Panc1 (cell line): ENCODE measurements at regions not wholly inside any gene's neighbourhood (a gene's known extent, or its start where the extent isn't known, plus 50 kb on each side); places are given as distances from the start of the nearest gene placed in this dataset.

Experiments
- ATAC-seq: fragments of 200-7000 bp; cut with Tn5 transposase; 2 replicates; pipeline ENCODE4 v1.9.1; 2020; ENCODE audit warnings: mild to moderate bottlenecking, moderate library complexity
- BruUV-seq: library from RNA; stranded (reverse); fragments of 400-500 nt; replicated peaks from 2 replicates; lab custom pipeline; 2021; lab: Mats Ljungman, UMichigan
- CTCF ChIA-PET: fragments of 300-600 bp; sonication (Branson Sonifier 250); formaldehyde crosslinking; loops from one replicate; lab custom pipeline; 2022; ENCODE audit warnings: antibody characterized with exemption; lab: Charles Lee
- POLR2A ChIA-PET: fragments of 300-600 bp; sonication (Branson Sonifier 250); formaldehyde crosslinking; loops from one replicate; lab custom pipeline; 2022; ENCODE audit warnings: antibody characterized with exemption; lab: Charles Lee
- DNase-seq: peaks from one replicate; pipeline ENCODE4 v3.0.0-alpha.2; 2010; ENCODE audit warnings: low read depth, low spot score
- H3K27ac ChIP-seq: 2 replicates; pipeline ENCODE4 v1.5.1; 2011; ENCODE audit warnings: mild to moderate bottlenecking, low read length, inconsistent platforms
- H3K27me3 ChIP-seq: fragments of 200-500 bp; sonication (Bioruptor generic); 2 replicates; pipeline ENCODE4 v1.6.0; 2014; ENCODE audit warnings: low read length, inconsistent platforms; ENCODE audit not compliant: control insufficient read depth, insufficient read depth
- H3K36me3 ChIP-seq: fragments of 200-500 bp; sonication (Bioruptor generic); 2 replicates; pipeline ENCODE4 v1.5.1; 2014; ENCODE audit warnings: inconsistent platforms, mild to moderate bottlenecking, low read length, moderate library complexity; ENCODE audit not compliant: control insufficient read depth, insufficient read depth
- H3K4me1 ChIP-seq: 2 replicates; pipeline ENCODE4 v1.5.1; 2011; ENCODE audit warnings: inconsistent platforms, mild to moderate bottlenecking, low read length, moderate library complexity; ENCODE audit not compliant: control insufficient read depth, insufficient read depth
- H3K4me3 ChIP-seq, 2 experiments: 2 replicates each; pipeline ENCODE4 v1.5.1; 2011 to 2012; ENCODE audit warnings: low read depth in 2 of 2, low read length in 2 of 2, mild to moderate bottlenecking in 2 of 2, inconsistent platforms in 1 of 2, moderate library complexity in 1 of 2
- H3K9me3 ChIP-seq: fragments of 200-500 bp; sonication (Bioruptor generic); 2 replicates; pipeline ENCODE4 v1.5.1; 2014; ENCODE audit warnings: low read depth, mild to moderate bottlenecking, inconsistent platforms, low read length, moderate library complexity; ENCODE audit not compliant: control insufficient read depth, insufficient read depth
- POLR2AphosphoS5 ChIP-seq: IDR thresholded peaks from 2 replicates; pipeline ENCODE4 v1.6.1; 2012; ENCODE audit warnings: mild to moderate bottlenecking, low read depth, low read length, moderate library complexity
- SIN3A ChIP-seq: IDR thresholded peaks from 2 replicates; pipeline ENCODE4 v1.6.1; 2012; ENCODE audit warnings: low read depth, mild to moderate bottlenecking, low read length, moderate library complexity, borderline replicate concordance; ENCODE audit not compliant: insufficient read depth
- TCF7L2 ChIP-seq: IDR thresholded peaks from 2 replicates; pipeline ENCODE4 v1.6.1; 2011; ENCODE audit warnings: mild to moderate bottlenecking, low read depth, low read length, inconsistent platforms
- in situ Hi-C: cut with HindIII; loops from 2 replicates; pipeline ENCODE4 v1.10.0; 2016; ENCODE audit warnings: low sequenced_read_pairs, low pct_unique_long_range_greater_than_20kb
- intact Hi-C: fragments of 100-400 bp; cut with micrococcal nuclease; formaldehyde crosslinking; loops from one replicate; pipeline ENCODE4 v1.10.0; 2022; ENCODE audit not compliant: unreplicated experiment
- TF ChIP-seq, protein P1 (sequence below), 2 experiments: IDR thresholded peaks; 2 replicates each; pipeline ENCODE4 v1.6.1; 2011 to 2012; ENCODE audit warnings: low read depth in 2 of 2, control low read depth in 1 of 2, low read length in 1 of 2, mild to moderate bottlenecking in 1 of 2, moderate library complexity in 1 of 2; ENCODE audit not compliant: insufficient read depth in 1 of 2
- TF ChIP-seq, protein P2 (sequence below): fragments of 450-650 bp; IDR thresholded peaks from 2 replicates; pipeline ENCODE4 v1.5.1; 2017; ENCODE audit warnings: mild to moderate bottlenecking

DNA sequence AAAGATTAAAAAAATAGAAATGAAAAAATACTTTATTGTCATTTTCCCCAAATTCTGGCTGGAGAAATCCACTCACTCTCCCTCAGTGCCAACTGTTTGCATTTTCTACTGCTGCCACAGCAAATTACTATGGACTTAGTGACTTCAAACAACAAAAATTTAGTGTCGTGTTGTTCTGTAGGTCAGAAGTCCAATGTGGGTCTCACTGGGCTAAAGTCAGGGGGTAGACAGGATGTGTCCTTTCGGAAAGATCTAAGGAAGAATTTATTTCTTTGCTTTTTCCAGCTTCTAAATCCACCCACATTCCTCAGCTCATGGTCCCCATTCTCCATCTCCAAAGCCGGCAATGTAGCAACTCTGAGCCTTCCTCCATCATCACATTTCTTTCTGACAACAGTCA is 453.3 kb downstream of the KIF16B start:
- no peaks in the 10 kb centered on the region for H3K27me3 ChIP-seq
- no peaks in the 10 kb centered on the region for H3K9me3 ChIP-seq
- no TSS peak for BruUV-seq
- H3K4me1 ChIP-seq = no peaks in the 10 kb centered on the region
- ATAC-seq = no peak
- no peak for DNase-seq
- no peak overlapping the region for H3K27ac ChIP-seq
- H3K36me3 ChIP-seq = no peaks in the 10 kb centered on the region
- intact Hi-C loops = no loop called here
- TF ChIP-seq POLR2AphosphoS5 = no peak
- TF ChIP-seq SIN3A = no peak
- no peak for TF ChIP-seq TCF7L2
- TF ChIP-seq, protein P1, sequence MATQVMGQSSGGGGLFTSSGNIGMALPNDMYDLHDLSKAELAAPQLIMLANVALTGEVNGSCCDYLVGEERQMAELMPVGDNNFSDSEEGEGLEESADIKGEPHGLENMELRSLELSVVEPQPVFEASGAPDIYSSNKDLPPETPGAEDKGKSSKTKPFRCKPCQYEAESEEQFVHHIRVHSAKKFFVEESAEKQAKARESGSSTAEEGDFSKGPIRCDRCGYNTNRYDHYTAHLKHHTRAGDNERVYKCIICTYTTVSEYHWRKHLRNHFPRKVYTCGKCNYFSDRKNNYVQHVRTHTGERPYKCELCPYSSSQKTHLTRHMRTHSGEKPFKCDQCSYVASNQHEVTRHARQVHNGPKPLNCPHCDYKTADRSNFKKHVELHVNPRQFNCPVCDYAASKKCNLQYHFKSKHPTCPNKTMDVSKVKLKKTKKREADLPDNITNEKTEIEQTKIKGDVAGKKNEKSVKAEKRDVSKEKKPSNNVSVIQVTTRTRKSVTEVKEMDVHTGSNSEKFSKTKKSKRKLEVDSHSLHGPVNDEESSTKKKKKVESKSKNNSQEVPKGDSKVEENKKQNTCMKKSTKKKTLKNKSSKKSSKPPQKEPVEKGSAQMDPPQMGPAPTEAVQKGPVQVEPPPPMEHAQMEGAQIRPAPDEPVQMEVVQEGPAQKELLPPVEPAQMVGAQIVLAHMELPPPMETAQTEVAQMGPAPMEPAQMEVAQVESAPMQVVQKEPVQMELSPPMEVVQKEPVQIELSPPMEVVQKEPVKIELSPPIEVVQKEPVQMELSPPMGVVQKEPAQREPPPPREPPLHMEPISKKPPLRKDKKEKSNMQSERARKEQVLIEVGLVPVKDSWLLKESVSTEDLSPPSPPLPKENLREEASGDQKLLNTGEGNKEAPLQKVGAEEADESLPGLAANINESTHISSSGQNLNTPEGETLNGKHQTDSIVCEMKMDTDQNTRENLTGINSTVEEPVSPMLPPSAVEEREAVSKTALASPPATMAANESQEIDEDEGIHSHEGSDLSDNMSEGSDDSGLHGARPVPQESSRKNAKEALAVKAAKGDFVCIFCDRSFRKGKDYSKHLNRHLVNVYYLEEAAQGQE (IDR thresholded peaks at IDR 0.05; ENCODE audit: insufficient read depth in 1 of 2, low read depth in 2 of 2, low read length in 1 of 2) = no peak
- TF ChIP-seq, protein P2, sequence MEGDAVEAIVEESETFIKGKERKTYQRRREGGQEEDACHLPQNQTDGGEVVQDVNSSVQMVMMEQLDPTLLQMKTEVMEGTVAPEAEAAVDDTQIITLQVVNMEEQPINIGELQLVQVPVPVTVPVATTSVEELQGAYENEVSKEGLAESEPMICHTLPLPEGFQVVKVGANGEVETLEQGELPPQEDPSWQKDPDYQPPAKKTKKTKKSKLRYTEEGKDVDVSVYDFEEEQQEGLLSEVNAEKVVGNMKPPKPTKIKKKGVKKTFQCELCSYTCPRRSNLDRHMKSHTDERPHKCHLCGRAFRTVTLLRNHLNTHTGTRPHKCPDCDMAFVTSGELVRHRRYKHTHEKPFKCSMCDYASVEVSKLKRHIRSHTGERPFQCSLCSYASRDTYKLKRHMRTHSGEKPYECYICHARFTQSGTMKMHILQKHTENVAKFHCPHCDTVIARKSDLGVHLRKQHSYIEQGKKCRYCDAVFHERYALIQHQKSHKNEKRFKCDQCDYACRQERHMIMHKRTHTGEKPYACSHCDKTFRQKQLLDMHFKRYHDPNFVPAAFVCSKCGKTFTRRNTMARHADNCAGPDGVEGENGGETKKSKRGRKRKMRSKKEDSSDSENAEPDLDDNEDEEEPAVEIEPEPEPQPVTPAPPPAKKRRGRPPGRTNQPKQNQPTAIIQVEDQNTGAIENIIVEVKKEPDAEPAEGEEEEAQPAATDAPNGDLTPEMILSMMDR = no peak
- CTCF ChIA-PET = no interaction called here
- POLR2A ChIA-PET = no interaction called here
- no peak overlapping the region for H3K4me3 ChIP-seq
- in situ Hi-C loops = no loop called here

DNA sequence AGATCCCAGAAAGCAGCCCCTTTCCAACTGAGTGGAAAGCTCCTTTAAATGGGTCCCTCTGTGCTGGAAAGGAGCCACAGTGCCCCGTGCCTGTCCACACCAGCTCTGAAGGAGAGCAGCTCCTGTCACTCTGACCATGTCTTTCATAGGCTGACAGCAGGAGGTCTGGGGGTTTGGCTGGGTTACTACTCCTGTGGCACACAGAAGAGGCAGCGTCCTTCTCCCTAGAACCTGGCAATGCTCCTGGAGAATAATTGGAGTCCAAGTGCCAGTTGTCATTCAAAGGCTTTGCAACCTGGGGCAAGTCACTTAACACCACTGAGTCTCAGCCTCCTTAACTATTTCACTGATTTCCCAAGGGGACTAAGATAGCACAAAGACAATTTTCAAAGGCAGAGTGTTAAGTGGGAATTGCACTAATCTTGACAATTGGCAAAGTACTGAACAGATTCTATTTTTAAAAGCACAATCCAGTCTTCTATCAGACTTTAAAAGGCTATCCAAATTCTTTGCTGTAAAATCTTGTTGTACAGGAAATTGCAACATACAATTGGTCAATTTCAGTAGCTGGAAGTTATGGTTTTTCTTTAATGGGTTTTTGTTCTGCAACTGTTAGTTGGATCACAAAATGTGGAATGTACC is 457.2 kb downstream of the KIF16B start:
- BruUV-seq = no TSS peak
- ChIA-PET POLR2A (no interaction called here), CTCF (no interaction called here)
- ATAC-seq (no peak), DNase-seq (no peak)
- intact Hi-C loops = no loop called here
- Histone ChIP-seq H3K36me3 (no peaks in the 10 kb centered on the region), H3K4me3 (no peak overlapping the region), H3K27me3 (no peaks in the 10 kb centered on the region), H3K27ac (no peak overlapping the region), H3K9me3 (no peaks in the 10 kb centered on the region), H3K4me1 (no peaks in the 10 kb centered on the region)
- in situ Hi-C loops = no loop called here
- no peak for TF ChIP-seq TCF7L2
- TF ChIP-seq, protein P2 = no peak
- TF ChIP-seq SIN3A = no peak
- no peak for TF ChIP-seq POLR2AphosphoS5
- TF ChIP-seq, protein P1 (IDR thresholded peaks at IDR 0.05; ENCODE audit: insufficient read depth in 1 of 2, low read depth in 2 of 2, low read length in 1 of 2) = no peak
